ENCODE measurements at regions not wholly inside any gene's neighbourhood (a gene's known extent, or its start where the extent isn't known, plus 50 kb on each side); places are given as distances from the start of the nearest gene placed in this dataset.

DNA sequence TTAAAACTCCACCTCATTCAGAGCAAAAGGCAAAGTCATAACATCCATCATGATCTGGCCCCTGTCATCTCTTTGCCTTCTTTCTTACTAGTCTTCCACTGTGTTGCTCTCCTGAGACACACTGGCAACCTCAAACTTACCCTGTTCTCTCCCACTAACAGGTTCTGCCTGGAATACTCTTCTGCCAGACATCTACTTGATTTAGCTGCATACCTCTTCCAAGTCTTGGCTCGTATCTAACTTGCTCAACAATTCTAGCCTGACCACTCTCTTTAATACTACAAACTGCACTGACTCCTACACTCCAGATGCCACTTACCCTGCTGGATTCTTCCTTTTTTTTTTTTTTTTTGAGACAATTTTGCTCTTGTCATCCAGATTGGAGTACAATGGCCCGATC is 167.0 kb upstream of the MTPN start:
- no peak for DNase-seq (ENCODE audit: low spot score)
- no peak overlapping the region for H3K4me3 Mint-ChIP-seq (ENCODE audit: unreplicated experiment)

GRCh38 chr7:136143271-136143670 is 166.1 kb upstream of the MTPN start:
- Mint-ChIP-seq H3K36me3 (ENCODE audit: low read depth, unreplicated experiment) (no peaks in the 10 kb centered on the region), H3K9me3 (ENCODE audit: unreplicated experiment) (no peaks in the 10 kb centered on the region), H3K4me3 (ENCODE audit: unreplicated experiment) (no peak overlapping the region), H3K27ac (ENCODE audit: unreplicated experiment) (no peak overlapping the region), H3K4me1 (ENCODE audit: unreplicated experiment) (no peaks in the 10 kb centered on the region), H3K27me3 (ENCODE audit: unreplicated experiment) (peaks cover 2% of the 10 kb centered on the region)
- no peak for DNase-seq (ENCODE audit: low spot score)
- TF ChIP-seq CTCF (IDR thresholded peaks at IDR 0.05; ENCODE audit: unreplicated experiment), result no peak

More for the DNA sequence above, 167.0 kb upstream of the MTPN start:
- Mint-ChIP-seq H3K4me1 (ENCODE audit: unreplicated experiment) (no peaks in the 10 kb centered on the region), H3K27me3 (ENCODE audit: unreplicated experiment) (peaks cover 3% of the 10 kb centered on the region), H3K9me3 (ENCODE audit: unreplicated experiment) (no peaks in the 10 kb centered on the region), H3K36me3 (ENCODE audit: low read depth, unreplicated experiment) (no peaks in the 10 kb centered on the region), H3K27ac (ENCODE audit: unreplicated experiment) (no peak overlapping the region)
- no peak for TF ChIP-seq CTCF (IDR thresholded peaks at IDR 0.05; ENCODE audit: unreplicated experiment)

DNA sequence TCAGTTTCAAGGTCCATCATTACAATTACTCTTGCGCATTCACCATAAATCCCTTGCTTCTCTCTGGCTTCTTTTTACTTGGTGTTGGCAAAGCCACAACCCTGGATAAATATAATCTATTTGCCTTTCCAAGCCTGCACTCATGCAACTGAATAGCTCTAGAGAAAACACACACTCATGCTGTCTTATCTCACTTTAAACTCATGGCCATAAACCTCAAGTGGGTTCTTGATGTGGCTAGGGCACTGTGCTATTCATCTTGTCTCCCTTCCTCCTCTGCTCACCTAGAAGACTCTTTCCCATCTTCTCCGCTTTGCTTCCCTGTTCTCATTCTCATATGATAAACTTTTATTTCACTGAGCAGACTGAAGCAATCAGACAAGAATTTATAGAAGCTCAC is 165.4 kb upstream of the MTPN start:
- TF ChIP-seq CTCF (IDR thresholded peaks at IDR 0.05; ENCODE audit: unreplicated experiment), result no peak
- Mint-ChIP-seq H3K27me3 (ENCODE audit: unreplicated experiment) (peaks cover 2% of the 10 kb centered on the region), H3K9me3 (ENCODE audit: unreplicated experiment) (no peaks in the 10 kb centered on the region), H3K36me3 (ENCODE audit: low read depth, unreplicated experiment) (no peaks in the 10 kb centered on the region), H3K4me1 (ENCODE audit: unreplicated experiment) (no peaks in the 10 kb centered on the region), H3K4me3 (ENCODE audit: unreplicated experiment) (no peak overlapping the region), H3K27ac (ENCODE audit: unreplicated experiment) (no peak overlapping the region)
- no peak for DNase-seq (ENCODE audit: low spot score)

GRCh38 chr7:136140469-136140868 is 163.3 kb upstream of the MTPN start:
- Mint-ChIP-seq H3K4me3 (ENCODE audit: unreplicated experiment) (no peak overlapping the region), H3K27me3 (ENCODE audit: unreplicated experiment) (peaks cover 2% of the 10 kb centered on the region), H3K4me1 (ENCODE audit: unreplicated experiment) (no peaks in the 10 kb centered on the region), H3K36me3 (ENCODE audit: low read depth, unreplicated experiment) (no peaks in the 10 kb centered on the region), H3K9me3 (ENCODE audit: unreplicated experiment) (no peaks in the 10 kb centered on the region), H3K27ac (ENCODE audit: unreplicated experiment) (no peak overlapping the region)
- no peak for DNase-seq (ENCODE audit: low spot score)
- TF ChIP-seq CTCF (IDR thresholded peaks at IDR 0.05; ENCODE audit: unreplicated experiment), result no peak

GRCh38 chr7:136139417-136139816 is 162.3 kb upstream of the MTPN start:
- no peaks in the 10 kb centered on the region for H3K4me1 Mint-ChIP-seq (ENCODE audit: unreplicated experiment)
- TF ChIP-seq CTCF (IDR thresholded peaks at IDR 0.05; ENCODE audit: unreplicated experiment), result no peak
- no peaks in the 10 kb centered on the region for H3K9me3 Mint-ChIP-seq (ENCODE audit: unreplicated experiment)
- no peaks in the 10 kb centered on the region for H3K36me3 Mint-ChIP-seq (ENCODE audit: low read depth, unreplicated experiment)
- no peak overlapping the region for H3K27ac Mint-ChIP-seq (ENCODE audit: unreplicated experiment)
- peaks cover 2% of the 10 kb centered on the region for H3K27me3 Mint-ChIP-seq (ENCODE audit: unreplicated experiment)
- H3K4me3 Mint-ChIP-seq (ENCODE audit: unreplicated experiment), result no peak overlapping the region
- no peak for DNase-seq (ENCODE audit: low spot score)
